MM.1S (cell line): ENCODE measurements at regions not wholly inside any gene's neighbourhood (a gene's known extent, or its start where the extent isn't known, plus 50 kb on each side); places are given as distances from the start of the nearest gene placed in this dataset.

Experiments
- DNase-seq: peaks from one replicate; pipeline ENCODE4 v3.0.0-alpha.2; 2015
- H2AFZ ChIP-seq: fragments of 300-600 bp; sonication (generic); 2 replicates; pipeline ENCODE4 v1.6.0; 2016; ENCODE audit warnings: antibody characterized with exemption, low read length
- H3F3A ChIP-seq: fragments of 300-600 bp; sonication (generic); 2 replicates; pipeline ENCODE4 v1.6.1; 2016; ENCODE audit warnings: mild to moderate bottlenecking, antibody characterized with exemption, low read length, moderate library complexity, mixed read lengths; ENCODE audit not compliant: insufficient read depth
- H3K27ac ChIP-seq: fragments of 300-600 bp; sonication (generic); 2 replicates; pipeline ENCODE4 v1.5.1; 2016; ENCODE audit warnings: mild to moderate bottlenecking, low read length
- H3K27me3 ChIP-seq: fragments of 300-600 bp; sonication (generic); replicated peaks from 2 replicates; pipeline ENCODE4 v1.6.0; 2016; ENCODE audit warnings: low read length; ENCODE audit not compliant: insufficient read depth
- H3K36me3 ChIP-seq: fragments of 300-600 bp; sonication (generic); replicated peaks from 2 replicates; pipeline ENCODE4 v1.6.1; 2016; ENCODE audit warnings: mild to moderate bottlenecking, low read length, mixed read lengths; ENCODE audit not compliant: insufficient read depth
- H3K4me1 ChIP-seq: fragments of 300-600 bp; sonication (generic); 2 replicates; pipeline ENCODE4 v1.6.1; 2016; ENCODE audit warnings: low read length, mixed read lengths
- H3K4me2 ChIP-seq: fragments of 300-600 bp; sonication (generic); 2 replicates; pipeline ENCODE4 v1.6.0; 2016; ENCODE audit warnings: low read depth, low read length
- H3K4me3 ChIP-seq: fragments of 300-600 bp; sonication (generic); 2 replicates; pipeline ENCODE4 v1.5.1; 2016; ENCODE audit warnings: low read length, mixed read lengths
- H3K79me2 ChIP-seq: fragments of 300-600 bp; sonication (generic); 2 replicates; pipeline ENCODE4 v1.6.1; 2016; ENCODE audit warnings: mixed run types, low read length, mixed read lengths
- H3K9ac ChIP-seq: fragments of 300-600 bp; sonication (generic); 2 replicates; pipeline ENCODE4 v1.6.1; 2016; ENCODE audit warnings: low read length, mixed read lengths
- H3K9me2 ChIP-seq: fragments of 300-600 bp; sonication (generic); replicated peaks from 2 replicates; pipeline ENCODE4 v1.6.1; 2016; ENCODE audit warnings: mild to moderate bottlenecking, low read length, mixed read lengths; ENCODE audit not compliant: insufficient read depth
- H3K9me3 ChIP-seq: fragments of 300-600 bp; sonication (generic); replicated peaks from 2 replicates; pipeline ENCODE4 v1.6.1; 2016; ENCODE audit warnings: mild to moderate bottlenecking, low read length, mixed read lengths; ENCODE audit not compliant: insufficient read depth
- H4K20me1 ChIP-seq: fragments of 300-600 bp; sonication (generic); 2 replicates; pipeline ENCODE4 v1.6.1; 2016; ENCODE audit warnings: mild to moderate bottlenecking, low read length, moderate library complexity, mixed read lengths; ENCODE audit not compliant: insufficient read depth
- CTCF ChIP-seq: fragments of 300-600 bp; sonication (generic); IDR thresholded peaks from 2 replicates; pipeline ENCODE4 v1.5.1; 2016; ENCODE audit warnings: antibody characterized with exemption, low read length, mixed read lengths
- EZH2 ChIP-seq: fragments of 300-600 bp; sonication (generic); optimal IDR thresholded peaks from 2 replicates; pipeline ENCODE3; 2017; ENCODE audit warnings: low read depth, mild to moderate bottlenecking, antibody characterized with exemption, low read length, mixed read lengths
- EZH2phosphoT487 ChIP-seq: fragments of 300-600 bp; sonication (generic); IDR thresholded peaks from 2 replicates; pipeline ENCODE4 v1.6.1; 2018; ENCODE audit warnings: antibody characterized with exemption, low read length

- no peak for DNase-seq
- Histone ChIP-seq H3K79me2 (no peaks in the 10 kb centered on the region), H3K9me2 (no peaks in the 10 kb centered on the region), H3K9ac (no peak overlapping the region), H3K4me1 (no peaks in the 10 kb centered on the region), H4K20me1 (no peaks in the 10 kb centered on the region), H3K4me2 (no peak overlapping the region), H2AFZ (no peak overlapping the region), H3K27ac (no peak overlapping the region), H3K9me3 (no peaks in the 10 kb centered on the region), H3K4me3 (no peak overlapping the region), H3K36me3 (no peaks in the 10 kb centered on the region), H3F3A (no peaks in the 10 kb centered on the region), H3K27me3 (no peaks in the 10 kb centered on the region)
- TF ChIP-seq EZH2: no peak
- TF ChIP-seq CTCF: no peak
- no peak for TF ChIP-seq EZH2phosphoT487
Observed at GRCh38 chr14:98368221-98368620, 903.8 kb downstream of the BCL11B start.

DNA sequence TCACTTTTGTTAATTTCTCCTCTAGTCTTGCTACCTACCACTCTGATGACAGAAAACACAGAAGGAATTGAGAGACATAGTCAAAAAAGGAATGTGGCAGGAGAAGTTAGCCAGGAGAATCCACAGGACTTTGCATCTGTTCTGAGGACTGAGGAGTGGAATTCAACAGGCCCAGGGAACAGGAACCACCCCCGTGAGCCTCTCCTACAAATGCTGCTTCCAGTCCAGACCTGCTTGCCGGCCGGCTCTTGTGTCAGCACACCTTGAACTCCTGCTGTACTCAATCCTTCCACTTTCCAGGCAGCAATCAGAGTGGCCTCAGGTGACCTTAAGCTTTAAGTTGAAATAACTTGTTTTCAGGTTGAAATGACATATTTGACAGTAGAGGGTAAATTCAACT lies 903.1 kb downstream of the BCL11B start:
- Histone ChIP-seq H3K27me3 (no peaks in the 10 kb centered on the region), H4K20me1 (no peaks in the 10 kb centered on the region), H3K4me3 (no peak overlapping the region), H3K9me2 (no peaks in the 10 kb centered on the region), H3K9me3 (no peaks in the 10 kb centered on the region), H3K27ac (no peak overlapping the region), H3F3A (no peaks in the 10 kb centered on the region), H3K4me1 (no peaks in the 10 kb centered on the region), H3K9ac (no peak overlapping the region), H3K79me2 (no peaks in the 10 kb centered on the region), H2AFZ (no peak overlapping the region), H3K36me3 (no peaks in the 10 kb centered on the region), H3K4me2 (no peak overlapping the region)
- TF ChIP-seq EZH2 (no peak), EZH2phosphoT487 (no peak), CTCF (no peak)
- DNase-seq: no peak

DNA sequence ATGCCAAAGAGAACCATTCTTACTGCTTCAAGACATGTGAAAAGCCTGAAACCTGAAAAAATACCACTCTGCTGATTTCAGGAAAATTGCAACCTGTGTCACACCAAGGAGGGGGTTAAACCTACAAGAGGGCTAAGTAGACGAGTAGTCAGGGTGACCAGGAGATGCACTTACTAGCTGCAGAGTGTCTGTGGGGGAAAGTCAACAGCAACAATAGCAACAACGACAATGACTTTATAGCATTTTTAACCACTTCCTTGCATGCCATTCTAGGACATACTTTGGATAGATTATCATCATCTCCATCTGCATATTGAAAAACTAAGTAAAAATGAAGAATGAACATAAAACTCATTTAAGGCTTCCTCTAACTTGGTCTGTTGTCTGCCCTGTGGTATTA lies 902.7 kb downstream of the BCL11B start:
- H3K9me2 ChIP-seq: no peaks in the 10 kb centered on the region
- no peak overlapping the region for H3K4me2 ChIP-seq
- no peak overlapping the region for H3K27ac ChIP-seq
- no peaks in the 10 kb centered on the region for H3K79me2 ChIP-seq
- H3K9me3 ChIP-seq: no peaks in the 10 kb centered on the region
- no peaks in the 10 kb centered on the region for H3F3A ChIP-seq
- no peak for DNase-seq
- H3K27me3 ChIP-seq: no peaks in the 10 kb centered on the region
- no peak overlapping the region for H3K9ac ChIP-seq
- H3K4me3 ChIP-seq: no peak overlapping the region
- TF ChIP-seq CTCF: no peak
- no peak for TF ChIP-seq EZH2phosphoT487
- TF ChIP-seq EZH2: no peak
- no peaks in the 10 kb centered on the region for H4K20me1 ChIP-seq
- no peaks in the 10 kb centered on the region for H3K36me3 ChIP-seq
- H3K4me1 ChIP-seq: no peaks in the 10 kb centered on the region
- H2AFZ ChIP-seq: no peak overlapping the region

- H3F3A ChIP-seq: no peaks in the 10 kb centered on the region
- DNase-seq: no peak
- no peak overlapping the region for H3K27ac ChIP-seq
- H3K4me3 ChIP-seq: no peak overlapping the region
- H4K20me1 ChIP-seq: no peaks in the 10 kb centered on the region
- H3K4me2 ChIP-seq: no peak overlapping the region
- no peaks in the 10 kb centered on the region for H3K36me3 ChIP-seq
- H3K4me1 ChIP-seq: no peaks in the 10 kb centered on the region
- no peak overlapping the region for H2AFZ ChIP-seq
- no peaks in the 10 kb centered on the region for H3K79me2 ChIP-seq
- no peaks in the 10 kb centered on the region for H3K27me3 ChIP-seq
- H3K9me2 ChIP-seq: no peaks in the 10 kb centered on the region
- no peak overlapping the region for H3K9ac ChIP-seq
- TF ChIP-seq CTCF (no peak), EZH2phosphoT487 (no peak), EZH2 (no peak)
- no peaks in the 10 kb centered on the region for H3K9me3 ChIP-seq
Observed at GRCh38 chr14:98370352-98370751, 901.6 kb downstream of the BCL11B start.
